ENCODE measurements at regions not wholly inside any gene's neighbourhood (a gene's known extent, or its start where the extent isn't known, plus 50 kb on each side); places are given as distances from the start of the nearest gene placed in this dataset.
A peak's percentile ranks its signal among the peaks of the same experiment; 100 is the strongest.

DNA sequence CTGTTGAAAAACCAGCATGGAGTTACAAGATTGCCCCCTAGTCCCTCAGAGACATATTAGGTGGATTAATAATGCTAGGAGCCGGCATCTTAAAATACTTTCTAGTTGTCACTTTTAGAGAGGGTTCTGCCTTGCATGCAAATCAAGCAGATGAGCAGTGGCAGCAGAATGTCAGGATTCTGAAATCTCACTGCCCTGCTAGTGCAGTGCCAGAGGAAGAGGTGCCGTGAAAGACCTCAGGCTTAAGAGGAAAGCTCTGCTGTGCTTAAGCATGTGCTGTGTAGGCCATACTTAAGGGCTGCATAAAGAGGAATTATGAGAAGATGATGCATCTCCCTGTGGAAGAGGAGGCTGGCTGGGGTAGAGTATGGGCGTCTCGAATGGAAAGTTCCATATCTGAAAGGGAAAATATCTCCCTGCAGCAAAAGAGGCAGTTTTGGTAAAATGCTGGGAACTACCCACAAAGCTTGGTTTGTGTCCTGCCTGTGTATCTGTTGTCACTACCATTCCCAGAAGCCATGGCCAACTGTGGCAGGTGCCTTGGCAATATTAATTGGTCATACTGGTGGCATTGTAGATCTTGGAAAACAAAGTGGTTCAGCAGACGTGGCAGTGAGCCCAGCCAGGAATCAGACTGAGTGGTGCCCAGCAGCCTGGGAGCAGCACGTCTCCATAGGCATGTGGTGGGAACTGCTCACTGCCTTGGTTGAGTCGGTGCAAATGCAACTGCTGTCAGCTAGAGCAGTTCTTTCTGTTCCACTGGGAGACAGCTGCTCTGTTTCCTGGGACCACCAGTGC, 131.9 kb downstream of the EVA1A start:
- intact Hi-C loops (cut with micrococcal nuclease; ENCODE audit: unreplicated experiment) = no loop called here
- Histone ChIP-seq H4K20me1 (ENCODE audit: insufficient read depth, low read length) (no peaks in the 10 kb centered on the region), H3K4me3 (ENCODE audit: low read depth, low read length, poor library complexity, severe bottlenecking) (no peak overlapping the region), H3K79me2 (ENCODE audit: insufficient read depth, low read depth, low read length) (no peaks in the 10 kb centered on the region), H3K9me2 (ENCODE audit: insufficient read depth, low read length) (no peaks in the 10 kb centered on the region), H3K27ac (ENCODE audit: low read depth, low read length, poor library complexity, severe bottlenecking) (no peak overlapping the region), H3K4me1 (ENCODE audit: insufficient read depth, low read length, poor library complexity, severe bottlenecking) (peaks cover 57% of the 10 kb centered on the region), H3K9me3 (ENCODE audit: low read length) (no peaks in the 10 kb centered on the region), H2AFZ (ENCODE audit: low read length) (peak overlapping the region; percentile 69; the same call in 1 of the 2 replicates), H3K4me2 (ENCODE audit: low read length) (peak overlapping the region; percentile 55), H3K36me3 (ENCODE audit: insufficient read depth, low read length) (no peaks in the 10 kb centered on the region)
- DNase-seq (ENCODE audit: low spot score) = peak; percentile 37
- TF ChIP-seq, protein P1, sequence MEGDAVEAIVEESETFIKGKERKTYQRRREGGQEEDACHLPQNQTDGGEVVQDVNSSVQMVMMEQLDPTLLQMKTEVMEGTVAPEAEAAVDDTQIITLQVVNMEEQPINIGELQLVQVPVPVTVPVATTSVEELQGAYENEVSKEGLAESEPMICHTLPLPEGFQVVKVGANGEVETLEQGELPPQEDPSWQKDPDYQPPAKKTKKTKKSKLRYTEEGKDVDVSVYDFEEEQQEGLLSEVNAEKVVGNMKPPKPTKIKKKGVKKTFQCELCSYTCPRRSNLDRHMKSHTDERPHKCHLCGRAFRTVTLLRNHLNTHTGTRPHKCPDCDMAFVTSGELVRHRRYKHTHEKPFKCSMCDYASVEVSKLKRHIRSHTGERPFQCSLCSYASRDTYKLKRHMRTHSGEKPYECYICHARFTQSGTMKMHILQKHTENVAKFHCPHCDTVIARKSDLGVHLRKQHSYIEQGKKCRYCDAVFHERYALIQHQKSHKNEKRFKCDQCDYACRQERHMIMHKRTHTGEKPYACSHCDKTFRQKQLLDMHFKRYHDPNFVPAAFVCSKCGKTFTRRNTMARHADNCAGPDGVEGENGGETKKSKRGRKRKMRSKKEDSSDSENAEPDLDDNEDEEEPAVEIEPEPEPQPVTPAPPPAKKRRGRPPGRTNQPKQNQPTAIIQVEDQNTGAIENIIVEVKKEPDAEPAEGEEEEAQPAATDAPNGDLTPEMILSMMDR (conservative IDR thresholded peaks at IDR 0.05; ENCODE audit: low read length) = no peak
- no peak for TF ChIP-seq EZH2phosphoT487 (IDR thresholded peaks at IDR 0.05; ENCODE audit: borderline replicate concordance, low read depth, low read length)
- ChIA-PET CTCF (ENCODE audit: unreplicated experiment) (interaction anchor here (0.5 kb wide), 1 partner anchor 580 kb away, joined by 3 read pairs; no protein-coding TSS in a partner anchor), POLR2A (interaction anchor here (1.2 to 4.1 kb wide), 3 partner anchors 9 to 18 kb away, joined by 4 to 35 read pairs (median 7); no protein-coding TSS in a partner anchor)
- no TSS peak for BruUV-seq (replicated peaks)

DNA sequence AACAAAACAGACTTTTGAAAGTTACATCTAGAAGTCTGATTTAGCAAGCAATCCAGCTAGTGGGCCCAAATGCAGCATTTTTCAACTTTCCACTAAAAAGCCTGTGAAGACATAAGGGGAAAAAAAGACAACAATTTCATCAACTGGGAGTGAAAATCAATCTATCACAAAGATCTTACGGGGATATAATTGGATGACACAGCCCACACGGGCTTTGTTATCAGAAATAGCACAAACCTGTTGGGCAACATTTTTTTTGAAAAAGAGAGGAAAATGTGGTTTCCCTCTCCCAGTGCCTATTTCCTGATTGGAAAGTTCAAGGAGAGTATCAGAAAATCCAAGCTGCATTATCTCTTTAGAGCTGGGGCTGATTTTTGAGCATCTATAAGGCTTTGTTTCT, 132.7 kb downstream of the EVA1A start:
- no peak for TF ChIP-seq EZH2phosphoT487 (IDR thresholded peaks at IDR 0.05; ENCODE audit: borderline replicate concordance, low read depth, low read length)
- TF ChIP-seq, protein P1 (conservative IDR thresholded peaks at IDR 0.05; ENCODE audit: low read length) = no peak
- Histone ChIP-seq H3K4me3 (ENCODE audit: low read depth, low read length, poor library complexity, severe bottlenecking) (no peak overlapping the region), H3K27ac (ENCODE audit: low read depth, low read length, poor library complexity, severe bottlenecking) (no peak overlapping the region), H4K20me1 (ENCODE audit: insufficient read depth, low read length) (no peaks in the 10 kb centered on the region), H3K79me2 (ENCODE audit: insufficient read depth, low read depth, low read length) (no peaks in the 10 kb centered on the region), H3K4me2 (ENCODE audit: low read length) (peak overlapping the region; percentile 55), H2AFZ (ENCODE audit: low read length) (peak overlapping the region; percentile 69), H3K4me1 (ENCODE audit: insufficient read depth, low read length, poor library complexity, severe bottlenecking) (peaks cover 51% of the 10 kb centered on the region), H3K36me3 (ENCODE audit: insufficient read depth, low read length) (no peaks in the 10 kb centered on the region), H3K9me2 (ENCODE audit: insufficient read depth, low read length) (no peaks in the 10 kb centered on the region), H3K9me3 (ENCODE audit: low read length) (no peaks in the 10 kb centered on the region)
- DNase-seq (ENCODE audit: low spot score) = no peak
- intact Hi-C loops (cut with micrococcal nuclease; ENCODE audit: unreplicated experiment) = no loop called here
- POLR2A ChIA-PET = interaction anchor here (0.7 to 4.1 kb wide), 5 partner anchors 9 to 416 kb away, joined by 3 to 35 read pairs (median 4); no protein-coding TSS in a partner anchor
- CTCF ChIA-PET (ENCODE audit: unreplicated experiment) = no interaction called here
- BruUV-seq (replicated peaks) = no TSS peak

Data from OCI-LY7 (cell line).